GM19035 (cell line): ENCODE measurements at regions not wholly inside any gene's neighbourhood (a gene's known extent, or its start where the extent isn't known, plus 50 kb on each side); places are given as distances from the start of the nearest gene placed in this dataset.
"Not testable (repeated sequence)": the region's sequence is repeated elsewhere in the genome, so short reads cannot be mapped to it uniquely, and the experiment has no call there.

Experiments used
- ATAC-seq: cut with Tn5 transposase; IDR thresholded peaks from one replicate; pipeline ENCODE4 v1.9.1; 2021; ENCODE audit not compliant: unreplicated experiment

- not testable (repeated sequence) for ATAC-seq
These were observed 736.5 kb upstream of the PCDH15 start for GRCh38 chr10:55537497-55537896.

- no peak for ATAC-seq
These were observed 718.2 kb upstream of the PCDH15 start for GRCh38 chr10:55519264-55519663.

GRCh38 chr10:55518416-55518815 is 717.4 kb upstream of the PCDH15 start:
- ATAC-seq: not testable (repeated sequence)

GRCh38 chr10:55509168-55509567 is 708.1 kb upstream of the PCDH15 start:
- no peak for ATAC-seq

GRCh38 chr10:55500931-55501559 is 700.0 kb upstream of the PCDH15 start:
- ATAC-seq: peak; percentile 85

- ATAC-seq: no peak
These were observed 697.0 kb upstream of the PCDH15 start for GRCh38 chr10:55497893-55498499.

- ATAC-seq: no peak
These were observed 694.5 kb upstream of the PCDH15 start for GRCh38 chr10:55495555-55495954.

- ATAC-seq: no peak
These were observed 690.7 kb upstream of the PCDH15 start for GRCh38 chr10:55491712-55492111.

GRCh38 chr10:55485827-55486226 is 684.8 kb upstream of the PCDH15 start:
- no peak for ATAC-seq

GRCh38 chr10:55476129-55476528 is 675.1 kb upstream of the PCDH15 start:
- ATAC-seq: no peak

- no peak for ATAC-seq
These were observed 673.2 kb upstream of the PCDH15 start for GRCh38 chr10:55474258-55474657.

- no peak for ATAC-seq
These were observed 669.8 kb upstream of the PCDH15 start for GRCh38 chr10:55470840-55471239.

- ATAC-seq: no peak
These were observed 665.9 kb upstream of the PCDH15 start for GRCh38 chr10:55466806-55467504.

- no peak for ATAC-seq
These were observed 663.1 kb upstream of the PCDH15 start for GRCh38 chr10:55464083-55464482.

- no peak for ATAC-seq
These were observed 659.0 kb upstream of the PCDH15 start for GRCh38 chr10:55460008-55460407.

- ATAC-seq: no peak
These were observed 649.0 kb upstream of the PCDH15 start for GRCh38 chr10:55449981-55450380.

- ATAC-seq: no peak
These were observed 645.5 kb upstream of the PCDH15 start for GRCh38 chr10:55446441-55447002.

GRCh38 chr10:55441777-55442176 is 640.7 kb upstream of the PCDH15 start:
- ATAC-seq: no peak

- no peak for ATAC-seq
These were observed 625.1 kb upstream of the PCDH15 start for GRCh38 chr10:55426138-55426537.

- no peak for ATAC-seq
These were observed 609.4 kb upstream of the PCDH15 start for GRCh38 chr10:55410415-55410885.

GRCh38 chr10:55404094-55404493 is 603.1 kb upstream of the PCDH15 start:
- ATAC-seq: no peak
